ENCODE measurements at regions not wholly inside any gene's neighbourhood (a gene's known extent, or its start where the extent isn't known, plus 50 kb on each side); places are given as distances from the start of the nearest gene placed in this dataset.

DNA sequence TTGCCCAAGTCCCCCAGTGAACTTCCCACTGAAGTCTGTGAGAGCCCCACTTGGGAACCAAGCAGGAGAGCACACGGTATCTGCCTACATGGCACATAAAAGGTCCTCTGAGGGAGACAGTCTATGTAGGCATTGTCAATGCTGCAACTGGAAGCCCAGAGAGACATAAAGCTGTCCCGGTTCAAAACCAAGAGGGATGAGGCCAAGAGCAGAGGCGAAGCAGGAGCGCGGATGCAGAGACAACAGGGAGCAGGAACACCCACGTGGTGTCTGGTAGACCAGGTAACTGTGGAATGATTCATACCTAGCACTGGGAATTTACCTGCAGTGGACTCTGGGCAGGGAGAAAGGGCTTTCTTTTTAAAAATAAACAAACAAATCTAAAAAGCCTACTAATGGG lies 233.1 kb upstream of the SOX11 start:
- intact Hi-C loops (cut with micrococcal nuclease), result no loop called here

DNA sequence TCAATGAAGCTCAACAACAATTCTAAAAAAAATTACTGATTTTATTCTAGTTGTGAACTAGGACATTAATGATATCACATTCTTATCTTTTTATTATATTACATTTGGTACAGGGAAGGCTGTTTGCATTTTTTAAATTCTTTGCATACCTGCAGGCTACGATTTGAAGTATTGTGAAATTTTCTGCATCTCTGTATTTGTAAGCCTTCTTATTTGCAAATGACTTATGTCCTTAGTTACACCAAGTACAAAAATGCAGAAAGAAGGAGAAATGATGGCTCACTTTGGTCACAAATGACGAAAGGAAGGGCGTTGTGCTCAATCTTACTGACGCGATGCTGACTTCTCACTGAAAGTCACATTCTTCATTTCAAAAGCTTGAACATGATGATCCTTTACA lies 227.5 kb upstream of the SOX11 start:
- intact Hi-C loops (cut with micrococcal nuclease), result no loop called here

- intact Hi-C loops (cut with micrococcal nuclease), result no loop called here
Measured at GRCh38 chr2:5465859-5466258, 226.3 kb upstream of the SOX11 start.

- intact Hi-C loops (cut with micrococcal nuclease), result no loop called here
Measured at GRCh38 chr2:5467178-5467905, 224.8 kb upstream of the SOX11 start.

DNA sequence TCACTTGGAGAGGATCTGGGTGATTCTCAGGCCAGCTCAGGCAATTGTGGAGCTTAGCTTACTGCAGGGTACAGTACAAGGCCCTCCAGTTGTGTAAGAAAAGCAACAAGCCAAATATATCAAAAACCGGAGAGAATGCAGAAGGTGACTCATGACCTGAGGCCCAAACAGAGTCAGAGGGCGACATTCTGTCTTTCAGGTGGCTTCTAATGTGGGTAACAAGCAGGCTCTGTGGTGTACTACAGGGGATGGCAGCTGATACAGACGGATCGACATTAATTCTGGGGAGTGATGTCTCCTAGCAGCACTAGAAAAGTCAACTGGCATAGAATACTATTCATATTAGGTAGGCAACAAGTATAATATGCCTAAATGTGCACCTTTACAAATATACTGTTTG lies 219.5 kb upstream of the SOX11 start:
- intact Hi-C loops (cut with micrococcal nuclease), result no loop called here

- intact Hi-C loops (cut with micrococcal nuclease), result no loop called here
Measured at GRCh38 chr2:5473635-5474034, 218.5 kb upstream of the SOX11 start.

GRCh38 chr2:5474716-5475115 lies 217.5 kb upstream of the SOX11 start:
- intact Hi-C loops (cut with micrococcal nuclease), result no loop called here

DNA sequence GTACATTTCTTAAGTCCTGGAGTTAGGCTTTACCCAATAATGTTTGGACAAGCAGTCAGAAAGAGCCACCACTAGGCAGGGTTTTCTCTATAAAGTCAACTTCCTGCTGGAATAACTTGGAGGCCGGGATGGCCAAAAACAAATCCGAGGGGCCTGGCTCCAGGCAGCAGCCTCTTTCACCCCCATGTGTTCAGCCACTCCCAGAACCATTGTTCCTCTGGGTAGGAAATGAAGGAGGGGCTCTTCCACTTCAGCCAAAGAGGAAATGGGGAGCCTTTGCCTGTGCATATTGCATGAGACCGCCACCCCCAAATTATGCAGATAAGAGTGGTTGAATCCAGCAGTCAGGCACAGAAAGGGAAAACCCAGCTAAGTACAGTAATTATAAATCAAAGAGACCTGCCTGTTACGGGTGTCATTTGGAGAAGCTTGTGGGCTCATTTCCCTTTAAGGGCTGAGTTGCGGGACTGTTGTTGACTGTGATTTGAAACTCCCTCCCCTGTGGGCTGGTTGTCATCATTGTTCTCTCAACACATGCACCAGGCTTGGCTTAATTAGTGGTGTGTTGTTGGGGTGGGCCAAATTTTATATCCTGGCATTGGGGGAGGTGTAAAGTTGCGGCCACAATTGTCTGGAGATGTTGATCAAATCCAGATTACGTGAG lies 212.8 kb upstream of the SOX11 start:
- intact Hi-C loops (cut with micrococcal nuclease), result no loop called here

DNA sequence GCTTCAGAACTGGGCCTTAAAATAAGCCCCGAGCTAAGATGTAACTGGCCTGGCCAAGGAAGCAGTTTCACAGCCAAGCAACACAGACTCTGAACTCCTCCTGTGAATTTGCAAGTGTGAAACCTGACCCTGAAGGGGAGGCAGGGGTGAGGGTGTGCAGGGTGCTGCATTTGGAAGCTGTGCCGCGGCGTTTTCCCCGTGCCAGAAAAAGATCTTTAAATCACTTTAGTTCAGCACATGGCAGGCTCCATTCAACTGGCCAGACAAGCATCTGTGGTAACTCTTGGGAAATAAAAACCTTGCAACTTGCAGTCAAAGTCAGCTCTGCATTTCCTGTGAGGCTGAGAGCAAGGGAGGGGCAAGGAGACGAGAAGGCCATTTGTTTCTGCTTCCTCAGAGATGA lies 209.3 kb upstream of the SOX11 start:
- intact Hi-C loops (cut with micrococcal nuclease), result no loop called here

- intact Hi-C loops (cut with micrococcal nuclease), result no loop called here
Measured at GRCh38 chr2:5484868-5485267, 207.3 kb upstream of the SOX11 start.

- intact Hi-C loops (cut with micrococcal nuclease), result no loop called here
Measured at GRCh38 chr2:5491523-5491922, 200.7 kb upstream of the SOX11 start.

- intact Hi-C loops (cut with micrococcal nuclease), result no loop called here
Measured at GRCh38 chr2:5493256-5493655, 198.9 kb upstream of the SOX11 start.

DNA sequence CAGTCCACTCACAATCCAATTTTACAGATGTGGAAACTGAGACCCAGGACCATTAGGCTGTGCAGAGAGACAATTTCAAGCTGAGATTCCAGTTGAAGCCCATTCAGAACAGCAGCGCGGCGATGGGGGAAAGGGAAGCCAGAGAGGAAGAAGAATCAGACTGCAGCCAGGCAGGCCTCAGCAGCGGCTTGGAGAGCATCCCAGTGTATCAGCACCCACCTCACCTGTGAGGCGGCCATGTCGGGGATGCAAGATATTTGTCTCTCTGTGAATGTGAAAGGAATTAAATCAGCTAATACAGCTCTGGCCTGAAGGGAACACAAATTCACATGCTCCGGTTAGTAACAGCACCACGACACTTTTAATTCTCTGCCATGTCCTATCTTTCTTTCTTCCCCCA lies 198.0 kb upstream of the SOX11 start:
- intact Hi-C loops (cut with micrococcal nuclease), result no loop called here

DNA sequence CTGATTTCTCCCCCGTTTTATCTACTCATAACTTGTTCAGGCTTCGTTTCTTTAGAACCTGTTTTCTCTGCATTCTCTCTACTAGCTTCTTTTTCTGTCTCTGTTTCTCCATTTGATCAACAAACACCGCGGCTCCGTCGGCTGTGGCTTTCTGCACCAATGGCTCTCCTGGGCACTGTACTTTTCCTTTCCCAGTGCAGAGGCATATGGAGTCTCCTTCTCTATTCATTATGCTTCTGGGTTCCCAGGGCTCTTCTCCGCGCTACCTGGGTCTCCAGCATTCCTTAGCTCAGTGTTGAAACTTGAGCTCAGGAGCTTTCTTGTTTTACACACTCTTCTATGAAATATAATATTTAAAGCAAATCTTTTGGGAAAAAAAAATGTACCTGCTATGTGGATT lies 196.6 kb upstream of the SOX11 start:
- intact Hi-C loops (cut with micrococcal nuclease), result no loop called here

DNA sequence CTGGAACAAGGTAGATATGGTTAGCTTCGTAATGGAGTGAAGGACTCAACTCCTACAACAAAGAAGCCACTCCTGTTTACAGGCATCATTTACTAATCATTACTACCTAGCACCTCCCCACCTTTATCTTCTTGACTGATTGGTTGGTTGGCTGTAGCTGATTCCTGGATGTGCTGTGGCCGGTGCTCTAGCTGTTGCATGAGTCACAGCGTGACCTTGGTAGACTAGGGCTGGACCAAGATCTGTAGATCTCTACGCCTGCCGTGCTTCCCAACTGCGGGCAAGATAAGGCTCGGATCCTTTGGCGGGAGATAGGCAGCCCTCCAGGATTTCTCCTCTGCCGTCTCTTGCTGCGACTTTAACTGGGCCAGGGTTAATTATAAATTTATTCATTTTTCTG lies 194.3 kb upstream of the SOX11 start:
- intact Hi-C loops (cut with micrococcal nuclease), result no loop called here

DNA sequence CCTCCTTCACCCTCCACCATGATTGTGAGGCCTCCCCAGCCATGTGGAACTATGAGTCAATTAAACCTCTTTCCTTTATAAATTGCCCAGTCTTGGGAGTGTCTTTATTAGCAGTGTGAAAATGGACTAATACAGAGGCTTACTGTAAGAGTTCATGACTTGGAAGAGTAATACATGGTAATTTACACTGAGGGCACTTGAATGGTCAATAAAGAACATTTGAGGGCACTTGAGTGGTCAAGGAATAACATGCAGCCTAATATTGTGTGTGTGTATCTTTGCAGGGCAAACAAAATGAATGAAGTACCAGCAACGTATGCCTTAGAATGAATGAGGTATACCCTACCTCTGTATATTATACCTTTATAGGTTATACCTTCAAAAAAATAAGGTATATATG lies 190.4 kb upstream of the SOX11 start:
- intact Hi-C loops (cut with micrococcal nuclease), result no loop called here

- intact Hi-C loops (cut with micrococcal nuclease), result no loop called here
Measured at GRCh38 chr2:5502385-5502784, 189.8 kb upstream of the SOX11 start.

GRCh38 chr2:5504756-5505155 lies 187.4 kb upstream of the SOX11 start:
- intact Hi-C loops (cut with micrococcal nuclease), result no loop called here

DNA sequence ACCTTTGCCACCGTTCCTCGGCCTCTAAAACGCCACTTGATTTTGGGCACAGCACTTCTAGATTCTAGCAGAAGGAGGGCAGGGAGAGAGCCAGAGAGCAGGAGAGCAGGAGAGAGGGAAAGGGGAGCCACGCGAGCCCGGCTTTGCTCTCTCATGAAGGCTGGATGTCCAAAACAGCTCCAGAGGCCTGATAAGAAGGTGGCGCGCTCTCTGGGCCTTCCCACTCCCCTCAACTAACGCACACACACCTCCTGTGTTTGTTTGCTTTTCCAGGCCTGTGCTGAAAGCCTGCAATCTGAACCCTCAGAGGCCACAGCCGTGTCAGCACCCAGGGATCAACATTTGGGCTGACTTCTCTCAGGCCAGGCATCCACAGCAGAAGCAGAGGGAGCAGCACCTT lies 184.8 kb upstream of the SOX11 start:
- intact Hi-C loops (cut with micrococcal nuclease), result no loop called here

DNA sequence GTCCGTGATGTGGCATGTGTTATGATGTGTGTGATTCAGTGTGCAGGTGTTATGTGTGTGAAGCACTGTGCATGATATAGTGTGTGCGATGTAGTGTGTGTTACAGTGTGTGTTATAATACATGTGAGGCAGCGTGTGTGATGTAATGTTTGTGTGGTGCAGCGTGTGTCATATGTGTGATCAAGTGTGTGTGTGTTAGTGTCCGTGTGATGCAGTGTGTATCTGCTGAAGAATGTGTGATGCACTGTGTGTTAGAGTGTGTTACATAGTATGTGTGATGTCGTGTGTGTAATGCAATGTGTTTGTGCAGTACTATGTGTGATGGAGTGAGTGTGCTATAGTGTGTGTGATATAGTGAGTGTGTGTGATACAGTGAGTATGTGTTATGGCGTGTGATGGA lies 182.8 kb upstream of the SOX11 start:
- intact Hi-C loops (cut with micrococcal nuclease), result no loop called here

DNA sequence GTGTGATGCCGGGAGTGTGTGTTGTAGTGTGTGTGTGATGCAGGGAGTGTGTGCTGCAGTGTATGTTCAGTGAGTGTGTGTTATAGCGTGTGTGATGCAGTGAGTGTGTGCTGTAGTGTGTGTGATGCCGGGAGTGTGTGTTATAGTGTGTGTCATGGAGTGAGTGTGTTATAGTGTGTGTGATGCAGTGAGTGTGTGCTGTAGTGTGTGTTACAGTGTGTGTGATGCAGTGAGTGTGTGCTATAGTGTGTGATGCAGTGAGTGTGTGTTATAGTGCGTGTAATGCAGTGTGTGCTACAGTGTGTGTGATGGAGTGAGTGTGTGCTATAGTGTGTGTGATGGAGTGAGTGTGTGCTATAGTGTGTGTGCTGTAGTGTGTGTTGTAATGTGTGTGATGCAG lies 182.1 kb upstream of the SOX11 start:
- intact Hi-C loops (cut with micrococcal nuclease), result no loop called here

DNA sequence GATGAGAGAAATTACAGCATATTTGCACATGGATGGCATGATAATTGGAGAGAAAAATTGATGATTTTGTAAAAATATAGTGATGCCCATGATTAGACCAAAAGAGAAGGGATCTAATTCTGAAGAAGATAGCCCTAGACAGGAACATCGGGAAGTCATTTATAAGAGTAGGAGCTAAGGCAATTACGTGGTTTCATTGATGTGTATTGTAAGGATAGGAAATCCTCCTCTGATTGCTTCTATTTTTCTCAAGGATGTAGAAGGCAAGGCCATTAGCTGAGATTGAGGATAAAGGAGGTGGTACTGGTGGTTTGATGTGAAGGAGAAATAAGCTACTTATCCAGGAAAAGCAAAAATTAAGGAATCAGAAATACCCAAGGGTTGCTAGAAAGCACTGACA lies 176.5 kb upstream of the SOX11 start:
- intact Hi-C loops (cut with micrococcal nuclease), result no loop called here

GRCh38 chr2:5519286-5519685 lies 172.9 kb upstream of the SOX11 start:
- intact Hi-C loops (cut with micrococcal nuclease), result no loop called here
